ENCODE measurements at regions not wholly inside any gene's neighbourhood (a gene's known extent, or its start where the extent isn't known, plus 50 kb on each side); places are given as distances from the start of the nearest gene placed in this dataset.

DNA sequence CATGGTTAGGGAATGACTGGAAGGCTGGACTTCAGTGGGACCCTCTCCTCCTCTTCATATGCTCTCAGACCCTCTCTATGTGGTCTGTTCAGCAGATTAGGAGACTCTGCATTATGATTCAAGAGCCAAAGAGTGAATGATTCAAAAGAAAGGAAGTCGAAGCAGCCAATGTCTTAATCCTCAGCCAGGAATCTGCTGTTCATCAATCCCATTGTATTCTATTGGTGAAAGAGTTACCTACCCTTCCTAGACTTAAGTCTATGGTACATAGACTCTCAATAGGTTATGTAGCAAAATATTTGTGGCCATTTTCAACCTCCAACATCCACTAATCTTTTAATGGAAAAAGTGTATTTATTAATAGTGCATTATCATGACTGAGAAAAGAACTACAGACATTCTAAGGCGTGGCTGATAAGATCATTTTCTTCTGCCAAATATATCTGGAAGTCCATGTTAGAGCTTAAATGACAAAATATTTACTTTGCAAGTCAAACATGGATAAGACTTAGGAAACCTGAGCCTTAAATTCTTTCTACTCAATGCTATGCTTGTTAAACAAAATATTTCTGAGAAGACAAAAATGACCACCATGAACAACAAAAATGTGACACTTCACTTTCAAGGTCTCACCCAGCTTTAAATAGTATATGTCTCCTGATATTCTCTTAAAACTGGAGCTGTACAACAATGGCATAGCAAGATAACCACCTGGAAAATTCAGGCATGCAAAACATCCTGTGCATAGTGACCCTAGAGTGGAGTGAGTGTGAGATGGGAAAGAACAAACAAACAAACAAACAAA lies 1100.6 kb downstream of the GALC start:
- no TSS peak for BruUV-seq (replicated peaks)
- no peaks in the 10 kb centered on the region for H4K20me1 ChIP-seq (ENCODE audit: insufficient read depth)
- H3K9me3 ChIP-seq (ENCODE audit: insufficient read depth, low read depth), result no peaks in the 10 kb centered on the region
- no peak overlapping the region for H3K4me2 ChIP-seq
- CTCF ChIA-PET, result no interaction called here
- no peaks in the 10 kb centered on the region for H3F3A ChIP-seq (ENCODE audit: insufficient read depth, low read depth)
- no peaks in the 10 kb centered on the region for H3K36me3 ChIP-seq (ENCODE audit: low read depth)
- DNase-seq, result no peak
- no peaks in the 10 kb centered on the region for H3K4me1 ChIP-seq (replicated peaks; ENCODE audit: insufficient read depth)
- no peaks in the 10 kb centered on the region for H3K27me3 ChIP-seq (ENCODE audit: insufficient read depth, low read depth)
- H3K27ac ChIP-seq, result no peak overlapping the region
- no peaks in the 10 kb centered on the region for H3K79me2 ChIP-seq (ENCODE audit: low read depth)
- intact Hi-C loops (cut with micrococcal nuclease; ENCODE audit: unreplicated experiment), result no loop called here
- no peak overlapping the region for H2AFZ ChIP-seq
- POLR2A ChIA-PET (ENCODE audit: unreplicated experiment), result no interaction called here
- TF ChIP-seq, protein P1, sequence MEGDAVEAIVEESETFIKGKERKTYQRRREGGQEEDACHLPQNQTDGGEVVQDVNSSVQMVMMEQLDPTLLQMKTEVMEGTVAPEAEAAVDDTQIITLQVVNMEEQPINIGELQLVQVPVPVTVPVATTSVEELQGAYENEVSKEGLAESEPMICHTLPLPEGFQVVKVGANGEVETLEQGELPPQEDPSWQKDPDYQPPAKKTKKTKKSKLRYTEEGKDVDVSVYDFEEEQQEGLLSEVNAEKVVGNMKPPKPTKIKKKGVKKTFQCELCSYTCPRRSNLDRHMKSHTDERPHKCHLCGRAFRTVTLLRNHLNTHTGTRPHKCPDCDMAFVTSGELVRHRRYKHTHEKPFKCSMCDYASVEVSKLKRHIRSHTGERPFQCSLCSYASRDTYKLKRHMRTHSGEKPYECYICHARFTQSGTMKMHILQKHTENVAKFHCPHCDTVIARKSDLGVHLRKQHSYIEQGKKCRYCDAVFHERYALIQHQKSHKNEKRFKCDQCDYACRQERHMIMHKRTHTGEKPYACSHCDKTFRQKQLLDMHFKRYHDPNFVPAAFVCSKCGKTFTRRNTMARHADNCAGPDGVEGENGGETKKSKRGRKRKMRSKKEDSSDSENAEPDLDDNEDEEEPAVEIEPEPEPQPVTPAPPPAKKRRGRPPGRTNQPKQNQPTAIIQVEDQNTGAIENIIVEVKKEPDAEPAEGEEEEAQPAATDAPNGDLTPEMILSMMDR (conservative IDR thresholded peaks at IDR 0.05), result no peak
- TF ChIP-seq EZH2 (IDR thresholded peaks at IDR 0.05; ENCODE audit: low read depth), result no peak
- H3K4me3 ChIP-seq, result no peak overlapping the region
- no peaks in the 10 kb centered on the region for H3K9me2 ChIP-seq (ENCODE audit: insufficient read depth)

DNA sequence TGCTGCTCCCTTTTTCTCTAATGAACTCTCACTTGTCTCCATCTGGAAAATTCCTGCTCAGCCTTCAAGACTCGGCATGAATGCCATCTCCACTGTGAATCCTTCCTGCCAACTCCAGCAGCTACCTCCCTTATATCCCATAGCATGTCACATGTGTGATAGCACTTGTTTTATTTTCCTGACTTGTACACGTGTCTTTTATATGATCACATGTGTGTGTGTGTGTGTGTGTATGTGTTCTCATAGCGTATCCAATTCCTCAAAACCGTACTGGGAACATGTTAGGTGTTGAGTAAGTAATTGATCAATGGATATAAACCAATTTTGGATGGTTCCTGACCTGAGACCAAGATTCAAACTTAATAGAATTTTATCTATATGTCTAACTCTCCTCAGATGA lies 1107.7 kb downstream of the GALC start:
- Histone ChIP-seq H3K36me3 (ENCODE audit: low read depth) (no peaks in the 10 kb centered on the region), H3K27ac (no peak overlapping the region), H3K4me2 (no peak overlapping the region), H3K79me2 (ENCODE audit: low read depth) (no peaks in the 10 kb centered on the region), H3K9me3 (ENCODE audit: insufficient read depth, low read depth) (no peaks in the 10 kb centered on the region), H4K20me1 (ENCODE audit: insufficient read depth) (no peaks in the 10 kb centered on the region), H3K4me1 (replicated peaks; ENCODE audit: insufficient read depth) (no peaks in the 10 kb centered on the region), H3K9me2 (ENCODE audit: insufficient read depth) (no peaks in the 10 kb centered on the region), H3F3A (ENCODE audit: insufficient read depth, low read depth) (no peaks in the 10 kb centered on the region), H3K27me3 (ENCODE audit: insufficient read depth, low read depth) (no peaks in the 10 kb centered on the region), H3K4me3 (no peak overlapping the region), H2AFZ (no peak overlapping the region)
- TF ChIP-seq, protein P1 (conservative IDR thresholded peaks at IDR 0.05), result no peak
- no peak for TF ChIP-seq EZH2 (IDR thresholded peaks at IDR 0.05; ENCODE audit: low read depth)
- DNase-seq, result no peak
- intact Hi-C loops (cut with micrococcal nuclease; ENCODE audit: unreplicated experiment), result no loop called here
- POLR2A ChIA-PET (ENCODE audit: unreplicated experiment), result no interaction called here
- CTCF ChIA-PET, result no interaction called here
- BruUV-seq (replicated peaks), result no TSS peak

DNA sequence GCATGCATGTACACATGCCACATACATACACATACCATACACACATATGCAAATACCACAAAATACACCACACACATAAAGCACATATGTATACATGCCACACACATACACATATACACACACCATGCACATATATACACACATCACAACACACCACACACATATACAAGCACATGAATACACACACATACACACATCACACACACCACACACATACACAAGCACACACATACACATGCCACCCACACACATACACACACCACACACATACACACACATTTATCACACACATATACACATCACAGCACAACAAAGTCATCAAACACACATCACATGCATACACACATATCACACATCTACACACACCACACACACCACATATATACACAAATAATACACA lies 1108.5 kb downstream of the GALC start:
- H3K4me3 ChIP-seq, result no peak overlapping the region
- no peak for DNase-seq
- H3K27ac ChIP-seq, result no peak overlapping the region
- BruUV-seq (replicated peaks), result no TSS peak
- H4K20me1 ChIP-seq (ENCODE audit: insufficient read depth), result no peaks in the 10 kb centered on the region
- intact Hi-C loops (cut with micrococcal nuclease; ENCODE audit: unreplicated experiment), result no loop called here
- H3F3A ChIP-seq (ENCODE audit: insufficient read depth, low read depth), result no peaks in the 10 kb centered on the region
- TF ChIP-seq, protein P1 (conservative IDR thresholded peaks at IDR 0.05), result no peak
- TF ChIP-seq EZH2 (IDR thresholded peaks at IDR 0.05; ENCODE audit: low read depth), result no peak
- no peak overlapping the region for H3K4me2 ChIP-seq
- no peaks in the 10 kb centered on the region for H3K27me3 ChIP-seq (ENCODE audit: insufficient read depth, low read depth)
- no peaks in the 10 kb centered on the region for H3K36me3 ChIP-seq (ENCODE audit: low read depth)
- ChIA-PET CTCF (no interaction called here), POLR2A (ENCODE audit: unreplicated experiment) (no interaction called here)
- H3K9me2 ChIP-seq (ENCODE audit: insufficient read depth), result no peaks in the 10 kb centered on the region
- no peaks in the 10 kb centered on the region for H3K4me1 ChIP-seq (replicated peaks; ENCODE audit: insufficient read depth)
- no peak overlapping the region for H2AFZ ChIP-seq
- no peaks in the 10 kb centered on the region for H3K9me3 ChIP-seq (ENCODE audit: insufficient read depth, low read depth)
- H3K79me2 ChIP-seq (ENCODE audit: low read depth), result no peaks in the 10 kb centered on the region

Measured in PC-9 (cell line).